H1 (cell line): ENCODE measurements at regions not wholly inside any gene's neighbourhood (a gene's known extent, or its start where the extent isn't known, plus 50 kb on each side); places are given as distances from the start of the nearest gene placed in this dataset.

ENCODE experiments used
- CTCF ChIA-PET: fragments of 300-600 bp; sonication (Branson Sonifier 250); formaldehyde crosslinking; loops from one replicate; lab custom pipeline; 2021; ENCODE audit not compliant: partially characterized antibody; lab: Charles Lee
- POLR2A ChIA-PET: fragments of 300-600 bp; sonication (Branson Sonifier 250); formaldehyde crosslinking; loops from one replicate; lab custom pipeline; 2021; ENCODE audit warnings: inconsistent platforms; ENCODE audit not compliant: partially characterized antibody; lab: Charles Lee
- DNase-seq, 2 experiments: peaks; one replicate each; pipeline versions ENCODE4 v3.0.0 to v3.0.0-alpha.2; 2010 to 2022; ENCODE audit warnings: low spot score in 2 of 2, low read depth in 1 of 2, mixed read lengths in 1 of 2
- FAIRE-seq: peaks from 2 replicates; lab custom pipeline; 2011; peaks lifted over from hg19 to GRCh38; lab: Jason Lieb, UNC
- H2AFZ ChIP-seq: 2 replicates; pipeline ENCODE4 v1.8.1; 2012; ENCODE audit warnings: low read length, inconsistent platforms
- H2AK5ac ChIP-seq: 2 replicates; pipeline ENCODE4 v1.6.1; 2013; ENCODE audit warnings: low read depth, low read length
- H2BK120ac ChIP-seq: replicated peaks from 2 replicates; pipeline ENCODE3; 2013; ENCODE audit warnings: low read depth, low read length, inconsistent platforms
- H2BK12ac ChIP-seq: 2 replicates; pipeline ENCODE4 v1.6.1; 2013; ENCODE audit warnings: low read depth, low read length
- H2BK15ac ChIP-seq: 2 replicates; pipeline ENCODE4 v1.6.1; 2013; ENCODE audit warnings: low read length
- H2BK20ac ChIP-seq: 2 replicates; pipeline ENCODE4 v1.6.1; 2013; ENCODE audit warnings: low read length
- H2BK5ac ChIP-seq: 2 replicates; pipeline ENCODE4 v1.6.1; 2013; ENCODE audit warnings: low read depth, low read length
- H3K14ac ChIP-seq: 2 replicates; pipeline ENCODE4 v1.6.1; 2013; ENCODE audit warnings: inconsistent platforms; ENCODE audit not compliant: insufficient read length
- H3K18ac ChIP-seq: 2 replicates; pipeline ENCODE4 v1.6.1; 2013; ENCODE audit warnings: low read length; ENCODE audit errors: extremely low read depth
- H3K23ac ChIP-seq: 2 replicates; pipeline ENCODE4 v1.6.1; 2013; ENCODE audit warnings: inconsistent platforms; ENCODE audit not compliant: insufficient read length
- H3K23me2 ChIP-seq: 2 replicates; pipeline ENCODE4 v1.6.1; 2013; ENCODE audit warnings: low read depth, low read length
- H3K27ac ChIP-seq: 2 replicates; pipeline ENCODE4 v1.6.1; 2011; ENCODE audit warnings: low read depth, low read length, inconsistent platforms
- H3K27me3 ChIP-seq, 4 experiments: replicated peaks in 1 of 4; 1 replicate in 1 of 4; 2 replicates in 3 of 4; pipeline versions ENCODE4 v1.6.1 to v1.8.1; 2011 to 2013; ENCODE audit warnings: low read length in 3 of 4, mild to moderate bottlenecking in 3 of 4, inconsistent platforms in 2 of 4, mixed read lengths in 2 of 4, moderate library complexity in 1 of 4; ENCODE audit not compliant: control insufficient read depth in 3 of 4, insufficient read depth in 3 of 4; ENCODE audit errors: extremely low read depth in 1 of 4
- H3K36me3 ChIP-seq, 4 experiments: 2 replicates each; pipeline versions ENCODE4 v1.6.1 to v1.8.1; 2011 to 2013; ENCODE audit warnings: mild to moderate bottlenecking in 4 of 4, low read length in 3 of 4, moderate library complexity in 2 of 4, control low read depth in 1 of 4, inconsistent platforms in 1 of 4; ENCODE audit not compliant: insufficient read depth in 4 of 4, control insufficient read depth in 2 of 4
- H3K4ac ChIP-seq: replicated peaks from 2 replicates; pipeline ENCODE3; 2013; ENCODE audit warnings: low read length, low read depth, mixed read lengths, inconsistent platforms; ENCODE audit not compliant: insufficient read length
- H3K4me1 ChIP-seq, 4 experiments: replicated peaks in 1 of 4; 1 replicate in 1 of 4; 2 replicates in 3 of 4; pipeline versions ENCODE4 v1.6.1 to v1.8.1; 2011 to 2013; ENCODE audit warnings: low read length in 3 of 4, inconsistent platforms in 2 of 4, mixed read lengths in 1 of 4; ENCODE audit not compliant: insufficient read depth in 4 of 4, control insufficient read depth in 3 of 4
- H3K4me2 ChIP-seq, 2 experiments: 2 replicates each; pipeline versions ENCODE4 v1.6.1 to v1.8.1; 2011 to 2013; ENCODE audit warnings: low read depth in 2 of 2, low read length in 2 of 2, control low read depth in 1 of 2, inconsistent platforms in 1 of 2, mild to moderate bottlenecking in 1 of 2; ENCODE audit not compliant: insufficient read depth in 1 of 2
- H3K4me3 ChIP-seq, 4 experiments: fragments of 200-600, 300-600 bp in 1 of 4; sonication (generic), shearing (Covaris generic), sonication (Bioruptor Twin) in 1 of 4; 2 replicates each; pipeline versions ENCODE4 v1.5.1 to v1.8.1; 2011 to 2016; ENCODE audit warnings: low read length in 4 of 4, low read depth in 3 of 4, control low read depth in 2 of 4, inconsistent platforms in 2 of 4, mild to moderate bottlenecking in 2 of 4, mixed read lengths in 1 of 4, moderate library complexity in 1 of 4; ENCODE audit not compliant: insufficient read depth in 2 of 4; ENCODE audit errors: extremely low read depth in 1 of 4
- H3K56ac ChIP-seq: replicated peaks from 2 replicates; pipeline ENCODE3; 2013; ENCODE audit warnings: low read depth, mild to moderate bottlenecking, mixed read lengths, low read length, inconsistent platforms; ENCODE audit not compliant: insufficient read length
- H3K79me1 ChIP-seq: 2 replicates; pipeline ENCODE4 v1.6.1; 2013; ENCODE audit warnings: low read depth, low read length, control low read depth
- H3K79me2 ChIP-seq, 2 experiments: 2 replicates each; pipeline versions ENCODE4 v1.6.1 to v1.8.1; 2012 to 2013; ENCODE audit warnings: low read length in 2 of 2, mild to moderate bottlenecking in 2 of 2, inconsistent platforms in 1 of 2; ENCODE audit not compliant: insufficient read depth in 2 of 2, control insufficient read depth in 1 of 2
- H3K9ac ChIP-seq, 4 experiments: replicated peaks in 1 of 4; 1 replicate in 1 of 4; 2 replicates in 3 of 4; pipeline versions ENCODE4 v1.6.1 to v1.8.1; 2011 to 2013; ENCODE audit warnings: low read depth in 3 of 4, low read length in 3 of 4, control low read depth in 2 of 4, mild to moderate bottlenecking in 2 of 4, moderate library complexity in 2 of 4, inconsistent platforms in 1 of 4; ENCODE audit errors: extremely low read depth in 1 of 4
- H3K9me3 ChIP-seq, 2 experiments: 2 replicates each; pipeline versions ENCODE4 v1.6.1 to v1.8.1; 2012 to 2013; ENCODE audit warnings: mild to moderate bottlenecking in 2 of 2, moderate library complexity in 2 of 2, control low read depth in 1 of 2, inconsistent platforms in 1 of 2, low read depth in 1 of 2, low read length in 1 of 2, mixed read lengths in 1 of 2; ENCODE audit not compliant: insufficient read depth in 2 of 2
- H4K20me1 ChIP-seq, 2 experiments: replicated peaks in 1 of 2; 2 replicates each; pipeline versions ENCODE3 to v1.8.1; 2011 to 2013; ENCODE audit warnings: inconsistent platforms in 2 of 2, low read length in 2 of 2, mild to moderate bottlenecking in 1 of 2; ENCODE audit not compliant: insufficient read depth in 2 of 2, control insufficient read depth in 1 of 2
- H4K5ac ChIP-seq: 2 replicates; pipeline ENCODE4 v1.6.1; 2013; ENCODE audit warnings: low read length, low read depth, mixed read lengths, inconsistent platforms; ENCODE audit not compliant: insufficient read length
- H4K8ac ChIP-seq: 2 replicates; pipeline ENCODE4 v1.8.0; 2013; ENCODE audit warnings: mild to moderate bottlenecking, moderate library complexity, low read length, inconsistent platforms; ENCODE audit not compliant: insufficient read depth; ENCODE audit errors: extremely low read depth
- H4K91ac ChIP-seq: replicated peaks from 2 replicates; pipeline ENCODE3; 2013; ENCODE audit warnings: low read length, mixed read lengths, inconsistent platforms; ENCODE audit not compliant: insufficient read length
- BRCA1 ChIP-seq: IDR thresholded peaks from 2 replicates; pipeline ENCODE4 v1.6.1; 2012; ENCODE audit warnings: low read depth, low read length, improper control_type of control experiment
- WGBS, 2 experiments: shearing (Covaris generic) in 1 of 2; methylation state at CpG; one replicate each; pipeline versions ENCODE4 v1.1.6 to v1.1.7; 2013 to 2015; ENCODE audit warnings: low lambda C conversion rate in 2 of 2, mixed read lengths in 2 of 2, inconsistent platforms in 1 of 2, low coverage in 1 of 2, missing lambda C conversion rate in 1 of 2; ENCODE audit not compliant: insufficient replicate concordance in 2 of 2, insufficient coverage in 1 of 2, insufficient read length in 1 of 2; ENCODE audit errors: extremely low coverage in 1 of 2, missing lambda C conversion rate in 1 of 2; 5-methylcytosine and 5-hydroxymethylcytosine counted together

- DNase-seq (no peak), FAIRE-seq (no peak)
- Histone ChIP-seq H3K4me1 (no peaks in the 10 kb centered on the region), H3K4me3 (no peak overlapping the region), H3K27me3 (no peaks in the 10 kb centered on the region), H3K4me2 (no peak overlapping the region), H4K8ac (no peak overlapping the region), H2BK12ac (no peak overlapping the region), H2BK120ac (no peak overlapping the region), H3K36me3 (no peaks in the 10 kb centered on the region), H3K9ac (no peak overlapping the region), H3K23me2 (no peaks in the 10 kb centered on the region), H2BK5ac (no peak overlapping the region), H2BK15ac (no peak overlapping the region), H3K18ac (no peak overlapping the region), H3K79me2 (no peaks in the 10 kb centered on the region), H2BK20ac (no peak overlapping the region), H4K5ac (no peak overlapping the region), H3K14ac (no peak overlapping the region), H3K27ac (no peak overlapping the region), H3K4ac (no peak overlapping the region), H3K56ac (no peak overlapping the region), H3K79me1 (no peaks in the 10 kb centered on the region), H3K9me3 (0 out of 4 replicates have a peak, but pooled peaks cover 0 to 3% of the 10 kb centered on the region in 2 experiments), H4K91ac (no peak overlapping the region), H2AK5ac (no peak overlapping the region), H3K23ac (no peak overlapping the region), H4K20me1 (no peaks in the 10 kb centered on the region), H2AFZ (no peak overlapping the region)
- POLR2A ChIA-PET, result no interaction called here
- CTCF ChIA-PET, result interaction anchor here (0.5 kb wide), 1 partner anchor 409 kb away, joined by 3 read pairs; no protein-coding TSS in a partner anchor
- no peak for TF ChIP-seq BRCA1
- 93% methylated on average over 1 of the region's 1 CpG; no CpG with 5 or more reads in 1 of the 2 experiments for WGBS, 2 experiments
Observed at GRCh38 chr14:34072921-34073320, 122.0 kb upstream of the EGLN3 start.
